ENCODE measurements at regions not wholly inside any gene's neighbourhood (a gene's known extent, or its start where the extent isn't known, plus 50 kb on each side); places are given as distances from the start of the nearest gene placed in this dataset.
"Not testable (repeated sequence)": the region's sequence is repeated elsewhere in the genome, so short reads cannot be mapped to it uniquely, and the experiment has no call there.

DNA sequence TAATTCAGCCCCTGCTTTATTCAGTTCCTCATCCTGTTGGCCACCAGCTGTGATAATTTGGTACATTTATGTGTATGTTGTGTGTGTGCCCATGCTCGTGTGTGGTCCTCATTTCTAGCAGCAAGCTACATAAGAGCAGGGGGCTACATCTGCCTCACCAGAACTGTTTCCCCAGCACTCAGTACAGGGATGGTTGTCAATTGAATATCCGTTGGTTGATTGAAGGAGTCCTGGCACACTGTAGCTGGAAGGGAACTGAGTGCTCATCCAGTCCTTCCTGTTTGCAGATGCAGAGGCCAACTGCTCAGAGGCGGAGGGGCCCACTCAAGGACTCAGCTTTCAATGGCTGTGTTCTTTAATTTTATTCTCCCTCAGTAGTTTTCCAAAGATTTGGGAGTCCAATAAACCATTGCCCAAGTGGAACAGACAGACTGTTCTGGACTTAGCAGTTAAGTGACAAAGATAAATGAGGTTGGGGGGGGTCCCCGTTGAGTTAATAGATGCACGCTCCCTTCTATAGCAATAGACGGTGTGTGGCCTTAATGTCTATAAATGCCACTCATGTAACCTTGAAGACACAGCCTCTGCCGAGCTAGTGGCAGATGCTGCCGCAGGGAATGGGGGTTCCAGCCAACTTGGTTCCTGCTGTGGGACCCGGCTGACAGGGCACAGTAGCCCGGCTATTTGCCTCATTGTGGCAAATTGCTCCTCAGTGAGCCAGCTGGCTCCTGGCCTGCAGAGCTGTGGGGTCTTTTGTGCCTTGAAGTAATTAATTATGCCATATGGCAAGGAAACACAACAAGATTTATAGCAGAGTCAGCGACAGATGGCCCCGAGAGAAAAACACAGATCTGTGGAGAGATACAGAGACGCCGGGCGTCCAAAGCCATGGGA lies 71.4 kb upstream of the GRK3 start:
- DNase-seq, result peak; percentile 39

DNA sequence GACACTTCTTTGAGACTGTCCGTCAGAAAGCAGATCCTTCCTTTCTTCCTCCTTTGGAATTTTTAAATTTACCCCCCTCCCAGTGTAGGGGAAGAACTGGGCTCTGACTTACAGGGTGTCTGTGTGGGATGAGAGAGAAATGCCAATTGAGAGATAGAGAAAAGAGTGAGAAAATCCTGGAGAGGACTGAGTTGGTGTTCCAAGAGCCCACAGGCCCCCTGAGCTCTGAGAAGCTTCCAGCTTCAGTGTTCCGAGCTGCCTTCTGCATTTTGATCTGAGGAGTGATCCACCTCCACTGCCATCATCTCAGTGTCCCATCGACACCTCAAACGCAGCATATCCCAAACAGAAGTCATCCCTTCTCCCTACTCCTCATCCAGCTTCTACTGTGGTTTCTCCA lies 70.7 kb upstream of the GRK3 start:
- DNase-seq, result no peak

DNA sequence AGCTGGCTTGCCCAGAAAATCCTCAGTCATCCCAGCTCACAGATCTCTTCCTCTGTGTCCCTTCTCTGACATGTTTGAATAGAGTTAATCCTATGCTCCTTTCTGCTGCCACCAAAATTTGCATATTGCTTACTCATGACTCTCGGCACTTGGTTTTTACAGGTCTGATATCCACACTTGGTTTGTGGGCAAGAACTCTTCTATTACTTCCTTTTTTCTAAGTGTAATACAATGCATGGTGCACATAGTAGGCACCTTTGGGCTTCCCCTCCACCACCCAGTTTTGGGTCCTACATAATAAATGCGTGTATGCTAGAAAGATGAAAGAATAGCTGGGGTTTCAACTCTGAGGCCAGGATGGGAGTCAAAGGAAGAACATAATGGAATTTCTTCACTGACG lies 69.7 kb upstream of the GRK3 start:
- no peak for DNase-seq

DNA sequence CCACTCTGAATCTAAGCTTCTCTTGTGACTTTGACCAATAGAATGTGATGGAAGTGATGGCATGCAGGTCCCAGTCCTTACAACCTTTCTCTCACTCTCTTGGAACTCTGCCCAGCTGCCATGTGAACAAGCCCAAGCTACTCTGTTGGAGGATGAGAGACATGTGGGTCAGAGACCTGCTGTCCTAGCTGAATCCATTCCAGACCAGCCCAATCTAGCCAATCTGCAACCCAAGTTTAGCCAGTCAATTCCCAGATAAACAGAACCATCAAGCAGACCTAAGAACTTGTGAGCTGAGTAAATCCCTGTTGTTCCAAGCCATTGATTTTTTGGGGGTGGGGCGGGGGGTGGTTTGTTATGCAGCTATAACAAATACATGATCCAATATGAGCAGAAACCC lies 69.2 kb upstream of the GRK3 start:
- no peak for DNase-seq

DNA sequence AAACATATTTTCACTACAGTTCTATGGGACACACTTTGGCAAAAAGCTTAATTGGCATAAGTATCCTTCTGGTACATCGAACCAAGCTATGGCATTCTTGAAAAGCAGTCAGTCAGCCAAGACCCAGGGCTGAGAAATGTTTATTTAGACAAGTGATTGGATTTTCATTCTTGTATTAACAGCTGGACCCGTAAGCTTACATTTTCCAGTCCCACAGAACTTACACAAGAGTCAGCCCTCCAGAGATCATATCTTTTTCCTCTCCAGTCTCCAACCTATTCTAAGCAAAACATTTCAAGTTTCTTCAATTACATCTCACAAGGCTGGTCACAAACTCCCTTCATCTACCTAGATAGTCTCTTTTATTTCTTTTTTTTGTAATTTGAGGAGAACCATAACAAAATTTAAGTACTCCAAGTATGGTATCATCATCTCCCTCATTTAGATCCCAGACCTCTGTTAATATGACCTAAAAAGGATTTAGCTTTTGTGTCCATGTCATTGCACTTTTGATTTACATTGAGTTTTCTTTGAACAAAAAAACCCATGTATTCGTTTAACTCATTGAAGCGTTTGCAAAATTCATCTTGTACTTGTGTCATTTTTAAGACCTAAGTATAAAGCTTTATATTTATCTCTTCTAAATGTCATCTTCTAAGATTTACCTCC lies 67.9 kb upstream of the GRK3 start:
- no peak for DNase-seq

DNA sequence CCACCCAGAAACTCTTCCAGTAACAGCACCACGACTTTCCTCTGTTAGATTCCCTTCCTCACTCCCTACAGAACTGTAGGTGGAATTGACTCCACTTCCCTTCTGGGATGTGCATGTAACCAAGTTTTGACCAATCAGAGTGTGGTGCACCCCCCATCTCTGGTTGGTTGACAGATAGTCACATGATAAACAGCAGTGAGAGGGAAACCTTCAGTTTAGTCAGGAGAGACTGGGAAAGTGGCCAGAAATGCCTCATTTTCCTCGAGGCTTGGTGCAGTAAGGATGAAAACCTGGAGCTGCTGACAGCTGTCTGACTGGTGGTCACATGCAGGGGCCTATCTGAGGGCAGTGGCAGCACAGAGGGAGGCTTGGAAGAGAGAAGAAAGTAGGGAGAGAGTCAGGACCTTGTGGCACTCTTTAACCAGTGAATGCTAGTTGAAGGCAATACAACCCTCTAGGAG lies 67.3 kb upstream of the GRK3 start:
- no peak for DNase-seq

DNA sequence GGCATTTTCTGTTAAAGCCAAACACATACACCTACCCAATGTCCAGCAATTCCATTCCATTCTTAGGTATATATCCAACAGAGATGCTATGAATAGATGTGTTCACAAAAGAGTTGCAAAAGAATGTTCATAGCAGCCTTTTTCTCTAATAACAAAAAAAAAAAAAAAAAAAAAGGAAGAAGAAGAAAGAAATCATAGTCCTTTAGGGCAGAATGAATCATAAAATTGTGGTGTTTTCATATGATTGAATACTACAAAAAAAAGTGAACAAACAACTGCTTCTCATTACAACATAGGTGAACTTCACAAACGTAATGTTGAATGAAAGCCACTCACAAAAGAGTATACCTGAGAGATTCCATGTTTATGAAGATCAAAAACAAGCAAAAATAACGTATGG lies 66.8 kb upstream of the GRK3 start:
- DNase-seq, result no peak

DNA sequence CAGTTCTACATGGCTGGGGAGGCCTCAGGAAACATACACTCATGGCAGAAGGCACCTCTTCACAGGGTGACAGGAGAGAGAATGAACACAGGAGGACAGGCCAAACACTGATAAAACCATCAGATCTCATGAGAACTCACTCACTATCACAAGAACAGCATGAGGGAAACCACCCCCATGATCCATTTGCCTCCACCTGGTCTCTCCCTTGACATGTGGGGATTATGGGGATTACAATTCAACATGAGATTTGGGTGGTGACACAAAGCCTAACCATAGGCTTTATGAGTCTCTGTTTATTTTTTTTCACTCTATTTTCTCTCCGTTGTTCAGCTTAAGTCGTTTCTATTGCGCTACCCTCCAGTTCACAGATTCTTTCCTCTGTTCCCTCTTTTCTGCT lies 63.8 kb upstream of the GRK3 start:
- DNase-seq, result not testable (repeated sequence)

DNA sequence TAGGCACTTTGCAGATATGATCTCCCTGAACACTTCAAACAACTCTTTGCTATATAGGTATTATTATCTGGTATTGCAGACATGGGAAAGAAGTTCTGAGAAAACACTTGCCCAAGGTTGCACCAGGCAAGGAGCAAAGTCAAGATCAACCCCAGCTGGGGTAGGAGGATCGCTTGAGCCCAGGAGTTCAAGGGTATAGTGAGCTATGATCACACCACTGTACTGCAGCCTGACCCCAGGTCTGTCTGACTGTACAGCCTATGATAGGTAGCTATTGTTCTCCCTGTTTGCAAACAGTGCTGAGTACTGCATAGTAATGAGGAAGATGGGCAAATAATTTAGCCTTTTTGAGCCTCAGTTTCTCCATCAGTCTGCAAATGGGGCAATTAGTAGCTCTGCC lies 60.5 kb upstream of the GRK3 start:
- not testable (repeated sequence) for DNase-seq

DNA sequence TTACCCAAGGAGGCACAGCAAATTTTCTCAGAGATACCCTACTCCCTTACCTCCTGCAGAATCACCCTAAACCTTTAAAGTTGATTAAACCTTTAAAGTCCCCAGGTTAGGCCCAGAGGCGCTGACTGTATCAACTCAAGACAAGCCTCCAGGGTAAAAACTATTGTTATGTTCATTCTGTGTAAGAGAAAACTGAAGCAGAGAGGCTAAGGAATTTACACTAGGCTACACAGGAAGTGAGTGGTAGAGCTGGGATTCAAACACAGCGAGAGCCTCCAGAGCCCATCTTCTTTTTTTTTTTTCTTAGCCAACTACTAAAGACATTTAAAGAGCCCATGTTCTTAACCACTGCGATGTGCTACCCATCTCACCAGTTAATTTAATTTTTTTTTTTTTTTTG lies 56.3 kb upstream of the GRK3 start:
- no peak for DNase-seq

DNA sequence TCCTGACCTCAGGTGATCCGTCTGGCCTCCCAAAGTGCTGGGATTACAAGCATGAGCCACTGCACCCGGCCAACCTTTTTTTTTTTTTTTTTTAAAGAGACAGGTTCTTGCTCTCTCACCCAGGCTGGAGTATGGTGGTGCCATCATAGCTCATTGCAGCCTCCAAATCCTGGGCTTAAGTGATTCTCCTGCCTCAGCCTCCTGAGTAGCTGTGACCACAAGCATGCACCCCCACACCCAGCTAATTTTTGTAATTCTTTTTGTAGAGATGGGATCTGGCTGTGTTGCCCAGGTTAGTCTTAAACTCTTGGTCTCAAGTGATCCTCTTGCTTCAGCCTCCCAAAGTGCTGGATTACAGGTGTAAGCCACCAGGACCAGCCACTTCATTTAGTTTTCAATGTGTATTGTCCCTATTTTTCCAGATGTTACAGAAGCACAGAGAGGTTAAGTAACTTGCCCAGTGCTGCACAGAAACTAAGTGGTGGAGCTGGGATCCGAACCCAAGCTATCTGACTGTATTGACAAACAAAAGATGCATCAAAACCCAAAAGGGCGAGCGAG lies 55.6 kb upstream of the GRK3 start:
- DNase-seq, result no peak

DNA sequence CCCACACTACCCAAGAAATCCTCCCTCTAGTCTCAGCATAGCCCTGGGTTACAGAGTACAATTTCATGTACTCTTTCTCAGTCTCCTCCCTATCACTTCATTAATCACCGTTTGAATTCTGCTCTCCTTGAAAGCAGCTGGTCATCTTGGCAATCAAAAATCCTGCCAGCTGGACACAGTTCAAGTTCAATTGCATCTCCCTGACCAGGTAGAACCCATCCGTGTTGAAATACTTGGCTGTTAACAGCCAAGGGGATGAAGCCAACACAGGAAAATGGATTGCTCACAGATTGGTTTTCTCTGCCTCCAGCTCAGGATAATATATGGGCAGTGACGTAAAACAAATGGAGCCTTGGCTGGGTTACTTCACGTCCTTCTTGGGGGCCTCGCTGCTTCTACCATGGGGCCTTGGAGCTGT lies 55.1 kb upstream of the GRK3 start:
- DNase-seq, result no peak

DNA sequence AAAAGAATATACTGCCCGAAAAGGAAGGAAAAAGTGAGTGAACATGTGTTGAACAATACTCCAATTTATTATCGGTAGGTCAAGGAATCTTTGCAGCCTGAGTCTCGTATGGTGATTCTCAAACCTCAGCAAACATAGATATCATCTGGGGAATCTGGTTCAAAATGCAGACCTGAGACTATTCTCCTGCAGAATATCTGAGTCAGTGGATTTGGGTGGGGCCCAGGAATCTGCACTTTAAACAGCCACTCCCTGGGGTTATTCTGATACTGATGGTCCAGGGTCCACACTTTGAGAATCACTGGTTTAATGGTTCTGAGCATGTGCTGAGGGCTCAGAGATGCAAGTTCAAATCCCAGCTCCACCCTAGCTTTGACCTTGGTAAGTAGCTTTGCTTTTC lies 53.6 kb upstream of the GRK3 start:
- DNase-seq, result no peak

DNA sequence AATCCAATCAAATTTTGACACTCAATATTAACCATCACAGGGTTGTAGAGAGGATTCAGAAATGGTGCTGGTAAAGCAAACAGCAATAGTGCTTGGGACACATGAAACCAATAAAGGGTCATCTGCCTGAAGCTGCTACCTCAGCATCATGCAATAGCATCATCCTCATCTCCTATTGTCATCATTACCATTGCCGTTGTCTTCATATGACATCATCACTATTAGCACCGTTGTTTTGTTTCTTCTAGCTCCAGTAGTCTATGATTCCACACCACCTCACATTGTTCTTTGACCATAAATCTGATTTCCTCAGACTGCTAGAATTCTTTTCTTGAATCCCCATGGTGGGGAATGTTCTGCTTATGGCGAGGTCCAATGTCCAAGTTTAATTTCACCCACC lies 52.8 kb upstream of the GRK3 start:
- no peak for DNase-seq

DNA sequence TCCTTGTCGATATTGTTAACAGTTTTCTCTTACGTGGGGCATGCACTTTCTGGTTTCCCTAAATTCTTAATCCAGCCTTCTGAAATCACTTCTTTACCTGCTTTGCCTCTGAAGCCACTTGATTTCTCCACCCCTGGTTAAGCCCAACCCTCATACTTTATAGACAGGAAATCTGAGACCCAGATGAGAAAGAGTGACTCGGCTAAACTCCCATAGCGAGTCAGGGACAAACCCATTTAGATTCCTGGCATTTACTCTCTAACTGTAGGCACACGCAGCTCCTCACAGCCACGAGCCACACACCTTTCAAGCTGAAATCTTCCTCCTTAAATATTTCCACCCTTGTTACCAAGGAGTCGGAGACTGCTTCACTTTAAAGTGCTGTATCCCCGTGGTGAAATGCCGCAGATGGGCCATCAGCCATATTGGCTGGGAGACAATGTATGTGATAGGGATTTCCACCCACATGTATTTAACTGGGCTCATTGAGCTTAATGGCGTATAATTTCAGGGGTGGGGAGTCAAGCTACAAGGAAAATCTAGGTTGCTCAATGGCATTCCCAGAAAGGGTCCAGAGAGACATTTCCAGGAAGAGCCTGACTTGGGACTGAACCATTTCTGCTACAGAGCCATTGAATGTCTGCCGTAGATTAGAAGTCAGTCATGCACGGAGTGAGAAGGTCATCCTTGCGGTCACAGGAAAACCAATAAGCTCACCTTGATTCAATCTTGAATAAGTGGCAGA lies 49.9 kb upstream of the GRK3 start:
- no peak for DNase-seq
